ENCODE measurements at regions not wholly inside any gene's neighbourhood (a gene's known extent, or its start where the extent isn't known, plus 50 kb on each side); places are given as distances from the start of the nearest gene placed in this dataset.

GRCh38 chr3:194860725-194861124 is 175.0 kb downstream of the FAM43A start:
- H3K4me3 ChIP-seq (ENCODE audit: low read depth, low read length, poor library complexity, severe bottlenecking): no peak overlapping the region
- DNase-seq (ENCODE audit: low spot score): no peak
- no peaks in the 10 kb centered on the region for H3K36me3 ChIP-seq (ENCODE audit: insufficient read depth, low read length, poor library complexity, severe bottlenecking)
- H3K27me3 ChIP-seq (replicated peaks; ENCODE audit: insufficient read depth, low read depth, low read length, poor library complexity): no peaks in the 10 kb centered on the region
- no peak overlapping the region for H3K27ac ChIP-seq (ENCODE audit: low read depth, low read length, poor library complexity, severe bottlenecking)
- H3K4me1 ChIP-seq (ENCODE audit: insufficient read depth, low read length, poor library complexity, severe bottlenecking): no peaks in the 10 kb centered on the region
- CTCF ChIA-PET: no interaction called here
- no TSS peak for BruUV-seq (replicated peaks)
- no peaks in the 10 kb centered on the region for H3K9me3 ChIP-seq (ENCODE audit: low read depth, low read length, poor library complexity, severe bottlenecking)
- POLR2A ChIA-PET (ENCODE audit: low non-redundant PET): no interaction called here
- no peak for TF ChIP-seq CTCF (conservative IDR thresholded peaks at IDR 0.05; ENCODE audit: low read depth, low read length)
- TF ChIP-seq EZH2 (IDR thresholded peaks at IDR 0.05; ENCODE audit: borderline replicate concordance, low read depth, low read length, poor library complexity, severe bottlenecking): no peak
- intact Hi-C loops (cut with micrococcal nuclease; ENCODE audit: unreplicated experiment): no loop called here

DNA sequence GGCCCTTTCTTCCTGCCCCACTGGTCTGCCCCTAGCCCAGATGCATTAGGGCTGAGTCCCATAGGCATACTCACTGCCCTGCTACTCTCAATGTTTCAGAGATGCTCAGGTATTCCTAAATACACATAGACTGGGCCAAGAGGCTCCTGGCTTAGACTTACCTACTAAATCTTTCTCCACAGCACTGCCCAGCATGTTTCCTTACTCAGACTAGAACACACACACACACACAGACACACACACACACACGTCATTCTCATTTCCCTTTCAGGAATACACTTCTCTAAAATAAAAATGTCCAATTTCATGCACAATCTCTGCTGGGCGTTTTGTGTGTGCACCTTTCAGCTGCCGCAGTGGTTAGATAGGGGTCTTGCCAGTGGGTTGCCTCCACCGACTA is 175.7 kb downstream of the FAM43A start:
- DNase-seq (ENCODE audit: low spot score): no peak
- Histone ChIP-seq H3K9me3 (ENCODE audit: low read depth, low read length, poor library complexity, severe bottlenecking) (no peaks in the 10 kb centered on the region), H3K36me3 (ENCODE audit: insufficient read depth, low read length, poor library complexity, severe bottlenecking) (no peaks in the 10 kb centered on the region), H3K27me3 (replicated peaks; ENCODE audit: insufficient read depth, low read depth, low read length, poor library complexity) (no peaks in the 10 kb centered on the region), H3K4me3 (ENCODE audit: low read depth, low read length, poor library complexity, severe bottlenecking) (no peak overlapping the region), H3K4me1 (ENCODE audit: insufficient read depth, low read length, poor library complexity, severe bottlenecking) (no peaks in the 10 kb centered on the region), H3K27ac (ENCODE audit: low read depth, low read length, poor library complexity, severe bottlenecking) (no peak overlapping the region)
- no peak for TF ChIP-seq EZH2 (IDR thresholded peaks at IDR 0.05; ENCODE audit: borderline replicate concordance, low read depth, low read length, poor library complexity, severe bottlenecking)
- TF ChIP-seq CTCF (conservative IDR thresholded peaks at IDR 0.05; ENCODE audit: low read depth, low read length): no peak
- ChIA-PET POLR2A (ENCODE audit: low non-redundant PET) (no interaction called here), CTCF (no interaction called here)
- no TSS peak for BruUV-seq (replicated peaks)
- intact Hi-C loops (cut with micrococcal nuclease; ENCODE audit: unreplicated experiment): no loop called here

GRCh38 chr3:194865061-194865460 is 179.4 kb downstream of the FAM43A start:
- Histone ChIP-seq H3K36me3 (ENCODE audit: insufficient read depth, low read length, poor library complexity, severe bottlenecking) (no peaks in the 10 kb centered on the region), H3K9me3 (ENCODE audit: low read depth, low read length, poor library complexity, severe bottlenecking) (no peaks in the 10 kb centered on the region), H3K4me3 (ENCODE audit: low read depth, low read length, poor library complexity, severe bottlenecking) (no peak overlapping the region), H3K4me1 (ENCODE audit: insufficient read depth, low read length, poor library complexity, severe bottlenecking) (peaks cover 5% of the 10 kb centered on the region), H3K27me3 (replicated peaks; ENCODE audit: insufficient read depth, low read depth, low read length, poor library complexity) (no peaks in the 10 kb centered on the region), H3K27ac (ENCODE audit: low read depth, low read length, poor library complexity, severe bottlenecking) (no peak overlapping the region)
- DNase-seq (ENCODE audit: low spot score): no peak
- POLR2A ChIA-PET (ENCODE audit: low non-redundant PET): no interaction called here
- TF ChIP-seq CTCF (conservative IDR thresholded peaks at IDR 0.05; ENCODE audit: low read depth, low read length): no peak
- TF ChIP-seq EZH2 (IDR thresholded peaks at IDR 0.05; ENCODE audit: borderline replicate concordance, low read depth, low read length, poor library complexity, severe bottlenecking): no peak
- intact Hi-C loops (cut with micrococcal nuclease; ENCODE audit: unreplicated experiment): no loop called here
- CTCF ChIA-PET: no interaction called here
- BruUV-seq (replicated peaks): no TSS peak
